Activated CD8-positive, alpha-beta memory T cell treated with anti-CD3 and anti-CD28 coated beads, Interleukin-2, amount 50 U/mL, for 48 hours (primary cell): ENCODE measurements at regions not wholly inside any gene's neighbourhood (a gene's known extent, or its start where the extent isn't known, plus 50 kb on each side); places are given as distances from the start of the nearest gene placed in this dataset.
"Not testable (repeated sequence)": the region's sequence is repeated elsewhere in the genome, so short reads cannot be mapped to it uniquely, and the experiment has no call there.

Experiments used
- DNase-seq: peaks from one replicate; pipeline ENCODE4 v3.0.0-alpha.2; 2020

DNA sequence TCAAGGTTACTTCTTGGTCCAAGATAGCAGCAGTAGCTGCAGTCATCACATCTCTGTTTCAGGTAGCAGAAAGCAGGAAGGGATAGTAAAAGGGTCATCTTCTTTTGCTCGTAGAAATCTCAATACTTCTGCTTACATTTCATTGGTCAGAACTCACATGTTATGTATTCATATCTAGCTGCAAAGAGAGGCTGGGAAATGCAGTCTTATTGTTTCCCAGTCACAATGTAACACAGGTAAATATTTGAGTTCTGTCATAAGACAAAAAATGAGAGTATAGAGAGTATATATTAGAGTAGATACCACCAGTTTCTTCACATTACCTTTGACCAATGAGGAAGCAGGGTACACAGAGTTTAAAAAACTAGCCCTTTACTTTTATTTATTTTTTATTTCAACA is 132.4 kb upstream of the ITGA6 start:
- no peak for DNase-seq

GRCh38 chr2:172295677-172296076 is 131.7 kb upstream of the ITGA6 start:
- no peak for DNase-seq

DNA sequence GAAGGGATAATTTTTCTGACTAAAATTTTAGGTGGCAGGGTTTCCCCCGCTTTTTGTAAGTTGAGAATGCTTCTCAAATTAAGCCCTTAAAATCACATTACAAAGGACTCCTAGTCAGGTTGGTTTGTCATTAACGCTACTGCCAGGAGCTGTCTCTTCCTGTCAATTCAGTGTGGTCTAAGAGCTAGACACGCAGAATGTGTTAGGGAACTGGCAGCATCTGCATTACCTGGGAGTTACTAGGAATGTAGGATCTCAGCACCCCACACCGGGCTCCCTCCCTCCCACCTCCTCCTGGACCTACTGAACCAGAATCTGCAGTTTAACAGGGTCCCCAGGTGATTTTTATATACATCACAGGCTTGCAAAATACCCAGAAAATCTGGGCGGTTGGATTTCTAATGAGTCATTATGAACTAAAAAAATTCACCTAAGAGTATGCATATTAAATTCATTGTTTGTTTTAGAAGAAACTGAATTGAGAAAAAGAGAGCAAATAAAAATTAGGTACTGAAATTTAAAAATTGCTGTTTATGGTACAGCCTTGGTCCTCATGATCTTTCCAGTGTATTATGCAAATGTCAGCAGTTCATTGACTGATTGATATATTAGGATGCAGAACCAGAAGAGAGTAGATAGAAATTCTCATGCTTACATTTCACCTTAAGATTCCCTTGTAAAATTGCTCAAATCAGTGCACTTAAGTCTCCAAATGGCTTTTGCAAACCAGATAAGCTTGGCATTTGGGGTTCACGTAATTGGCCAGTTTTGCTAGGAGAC is 130.9 kb upstream of the ITGA6 start:
- DNase-seq, result no peak

DNA sequence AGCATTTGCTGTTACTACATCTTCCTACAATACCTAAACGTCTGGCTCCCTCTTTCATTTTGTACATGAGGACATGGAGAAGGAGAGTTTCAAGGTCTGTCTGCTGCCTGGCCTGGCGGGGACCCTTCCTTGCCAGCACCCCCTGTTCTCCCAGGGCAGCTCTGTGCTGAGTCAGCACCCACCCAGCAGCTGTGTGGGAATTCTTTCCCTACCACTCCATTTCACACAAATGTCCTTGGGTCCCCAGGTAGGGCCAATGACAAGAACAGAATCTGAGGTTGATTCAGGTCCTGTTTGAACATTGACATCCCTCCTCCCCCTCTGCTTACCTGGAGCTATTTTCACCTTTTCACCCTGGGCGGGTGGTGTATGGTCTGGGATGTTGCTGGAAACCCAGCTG is 129.9 kb upstream of the ITGA6 start:
- no peak for DNase-seq

DNA sequence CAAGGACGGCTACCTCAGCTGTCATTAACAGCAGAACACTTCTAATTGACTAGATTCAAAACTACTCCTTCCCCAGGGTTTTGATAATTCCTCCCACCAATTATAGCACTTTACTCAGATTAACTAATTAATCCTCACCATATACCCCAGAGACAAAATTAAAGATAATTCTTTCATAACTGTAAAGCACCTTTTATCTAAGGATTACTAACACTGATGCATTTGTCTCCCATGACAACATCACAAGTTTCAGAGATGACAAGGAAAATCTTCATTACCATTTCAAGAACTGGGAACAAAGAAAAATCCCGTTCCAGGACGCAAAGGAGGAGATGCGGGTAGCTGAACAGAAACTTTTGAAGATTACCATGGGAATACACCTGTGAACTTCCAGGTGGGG is 129.4 kb upstream of the ITGA6 start:
- no peak for DNase-seq

DNA sequence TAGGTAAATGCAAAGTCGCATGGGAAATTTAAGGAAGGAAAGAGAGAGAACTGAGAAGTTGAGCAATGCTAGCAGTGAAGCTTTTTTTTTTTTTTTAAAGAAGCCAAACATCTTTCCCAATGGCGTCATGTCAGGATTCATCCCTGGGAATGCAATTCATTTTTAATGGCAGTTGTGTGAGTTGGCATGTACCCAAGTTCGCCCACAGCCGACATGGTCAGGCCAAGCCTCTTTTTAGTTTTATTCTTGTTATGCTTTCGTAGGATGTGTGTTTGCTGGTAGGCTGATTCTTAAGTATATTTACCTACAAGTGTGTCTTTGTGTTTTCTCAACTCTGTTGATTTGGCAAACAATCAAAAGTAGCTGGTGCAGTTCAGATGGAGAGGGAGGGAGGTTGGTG is 127.6 kb upstream of the ITGA6 start:
- DNase-seq, result no peak

DNA sequence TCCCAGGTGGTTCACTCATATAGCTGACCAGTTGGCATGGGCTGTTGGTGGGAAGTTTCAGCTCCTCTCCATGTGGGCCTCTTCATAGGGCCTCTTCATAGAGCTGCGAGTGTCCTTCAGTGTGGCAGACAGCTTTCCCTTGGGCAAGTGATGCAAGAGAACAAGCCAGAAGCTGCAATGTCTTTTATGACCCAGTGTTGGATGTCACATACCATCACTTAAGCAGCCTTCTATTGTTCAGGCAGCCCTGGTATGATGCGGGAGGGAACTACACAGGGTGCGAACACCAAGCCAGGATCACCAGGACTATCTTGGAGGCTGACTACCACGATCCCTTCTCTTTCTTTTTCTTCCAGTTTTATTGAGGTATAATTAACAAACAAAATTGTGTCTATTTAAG is 126.5 kb upstream of the ITGA6 start:
- no peak for DNase-seq

DNA sequence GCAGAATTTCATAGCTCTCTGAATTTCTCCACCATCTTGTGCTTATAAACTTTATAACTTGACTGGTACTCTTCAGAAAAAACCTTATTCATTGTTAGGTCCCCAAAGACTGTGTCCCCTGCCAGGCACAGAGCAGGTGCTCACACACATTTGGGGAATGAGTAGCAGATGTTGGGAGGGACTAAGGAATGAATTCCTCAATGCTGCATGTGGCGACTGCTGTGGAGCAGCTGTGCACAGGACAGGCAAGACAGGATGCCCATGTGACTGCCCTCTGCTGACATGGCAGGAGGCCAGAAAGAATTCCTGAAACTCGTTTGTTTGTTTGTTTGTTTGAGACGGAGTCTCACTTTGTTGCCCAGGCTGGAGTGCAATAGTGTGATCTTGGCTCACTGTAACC is 122.3 kb upstream of the ITGA6 start:
- DNase-seq, result no peak

GRCh38 chr2:172307800-172308199 is 119.6 kb upstream of the ITGA6 start:
- DNase-seq, result no peak

- no peak for DNase-seq
These were observed 119.0 kb upstream of the ITGA6 start for GRCh38 chr2:172308253-172308935.

DNA sequence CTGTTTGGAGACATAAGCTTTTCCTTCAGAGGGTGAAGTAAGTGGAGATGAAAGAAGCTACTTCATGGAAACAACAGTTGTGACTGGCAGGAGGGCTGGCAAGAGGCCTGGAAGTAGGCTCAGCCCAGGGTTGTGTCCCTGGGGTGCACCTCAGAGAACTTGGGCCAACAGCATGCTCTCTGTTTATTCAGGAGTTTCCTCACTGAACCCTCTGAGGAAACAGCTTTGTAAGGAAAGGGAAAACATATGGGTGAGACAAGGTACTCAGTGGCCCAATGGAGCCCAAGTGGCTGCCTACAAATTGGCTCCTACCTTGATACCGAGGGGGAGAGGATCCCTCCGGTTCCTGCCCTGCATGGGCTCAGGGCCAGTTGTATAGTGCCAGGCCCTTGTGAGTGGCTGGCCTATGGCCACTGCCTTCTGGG is 115.5 kb upstream of the ITGA6 start:
- no peak for DNase-seq

DNA sequence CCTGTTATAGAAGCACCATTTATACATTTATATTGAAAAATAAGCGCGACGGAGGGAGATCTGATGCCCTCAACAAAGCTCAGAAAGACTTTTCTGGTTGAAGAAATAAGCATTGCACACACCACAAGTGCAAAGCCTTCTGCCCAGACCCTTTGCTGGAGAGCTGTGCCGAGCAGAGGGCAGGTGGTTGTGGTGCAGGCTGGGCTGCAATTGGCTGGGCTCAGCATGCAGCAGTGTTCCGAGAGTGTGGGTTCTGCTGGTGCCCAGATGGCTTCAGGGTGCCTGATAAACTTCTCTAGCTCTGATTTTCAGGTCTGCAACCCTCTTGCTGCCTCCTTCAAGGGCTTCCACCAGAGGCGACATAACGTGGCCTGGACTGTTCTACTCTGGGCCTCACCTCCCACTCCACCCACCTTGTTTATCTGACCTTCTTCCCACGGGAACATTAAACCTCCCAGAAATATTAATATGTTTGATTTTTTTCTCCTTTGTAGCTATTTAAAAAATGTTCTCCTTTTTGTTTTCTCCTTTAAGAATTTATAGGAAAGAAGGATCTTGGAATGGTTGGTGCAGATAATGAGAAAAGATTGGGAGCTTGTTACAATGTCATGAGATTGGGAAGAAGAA is 113.6 kb upstream of the ITGA6 start:
- no peak for DNase-seq

GRCh38 chr2:172315070-172315469 is 112.3 kb upstream of the ITGA6 start:
- DNase-seq, result not testable (repeated sequence)

- DNase-seq, result no peak
These were observed 105.3 kb upstream of the ITGA6 start for GRCh38 chr2:172322049-172322448.

DNA sequence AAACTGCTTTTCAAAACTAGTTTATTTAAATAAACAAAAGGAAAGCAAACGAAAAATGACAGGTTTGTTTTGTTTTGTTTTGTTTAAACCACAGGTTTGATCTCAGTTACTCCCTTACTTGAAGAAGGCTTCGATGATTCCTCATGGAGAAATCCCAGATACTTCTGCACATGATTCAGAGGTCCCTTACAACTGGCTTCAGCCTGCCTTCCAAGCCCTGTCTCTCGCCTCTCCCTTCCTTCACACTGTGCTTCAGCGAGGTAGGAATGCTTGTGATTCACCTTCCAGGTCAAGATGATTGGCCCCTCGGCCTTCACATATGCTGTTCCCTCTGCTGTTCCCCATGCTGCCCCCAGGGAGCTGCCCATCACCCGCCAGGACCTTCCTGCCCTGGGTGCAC is 104.1 kb upstream of the ITGA6 start:
- no peak for DNase-seq

DNA sequence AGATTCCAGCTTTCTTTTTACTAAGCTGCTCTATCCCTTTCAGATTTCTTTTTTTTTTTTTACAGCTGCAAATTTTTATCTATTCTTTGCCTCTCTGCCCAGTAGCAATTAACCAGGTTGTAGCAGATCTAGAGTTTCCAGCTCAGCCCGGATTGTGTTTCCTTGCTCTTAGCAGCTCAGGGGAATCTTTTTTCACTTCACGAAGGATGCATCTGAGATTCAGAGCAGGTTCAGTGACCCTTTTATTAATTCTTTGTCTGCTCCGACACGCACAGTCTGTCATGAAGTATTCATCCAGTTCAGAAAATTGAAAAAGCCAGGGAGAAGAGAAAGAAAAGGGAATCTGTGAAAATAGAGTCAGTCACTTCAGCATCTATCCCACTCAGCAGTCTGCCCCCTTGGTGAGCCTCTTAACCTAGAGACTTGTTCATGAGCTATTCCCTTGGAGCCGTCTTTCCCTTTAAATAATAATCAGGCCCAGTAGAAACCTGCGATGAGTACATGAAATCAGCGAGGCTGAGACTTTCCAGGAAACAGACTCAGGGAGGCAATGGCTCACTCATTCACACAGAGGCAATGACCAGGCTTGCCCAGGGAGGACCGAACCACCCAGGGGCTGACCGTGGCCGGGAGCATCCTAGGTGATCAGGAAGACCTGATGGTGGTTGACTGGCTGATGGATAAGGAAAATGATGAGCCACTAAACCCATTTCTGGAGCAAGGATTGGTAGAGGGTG is 103.4 kb upstream of the ITGA6 start:
- no peak for DNase-seq

DNA sequence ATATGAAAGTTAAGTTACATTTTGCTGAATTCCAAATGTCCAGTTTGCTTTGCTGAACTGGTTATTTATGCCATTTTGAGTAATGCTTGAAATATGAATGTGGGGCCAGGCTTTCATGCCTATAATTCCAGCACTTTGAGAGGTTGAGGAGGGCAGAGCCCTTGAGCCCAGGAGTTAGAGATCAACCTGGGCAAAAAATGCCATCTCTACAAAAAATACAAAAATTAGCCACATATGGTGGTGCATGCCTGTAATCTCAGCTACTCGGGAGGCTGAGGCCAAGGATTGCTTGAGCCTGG is 101.2 kb upstream of the ITGA6 start:
- DNase-seq, result no peak

DNA sequence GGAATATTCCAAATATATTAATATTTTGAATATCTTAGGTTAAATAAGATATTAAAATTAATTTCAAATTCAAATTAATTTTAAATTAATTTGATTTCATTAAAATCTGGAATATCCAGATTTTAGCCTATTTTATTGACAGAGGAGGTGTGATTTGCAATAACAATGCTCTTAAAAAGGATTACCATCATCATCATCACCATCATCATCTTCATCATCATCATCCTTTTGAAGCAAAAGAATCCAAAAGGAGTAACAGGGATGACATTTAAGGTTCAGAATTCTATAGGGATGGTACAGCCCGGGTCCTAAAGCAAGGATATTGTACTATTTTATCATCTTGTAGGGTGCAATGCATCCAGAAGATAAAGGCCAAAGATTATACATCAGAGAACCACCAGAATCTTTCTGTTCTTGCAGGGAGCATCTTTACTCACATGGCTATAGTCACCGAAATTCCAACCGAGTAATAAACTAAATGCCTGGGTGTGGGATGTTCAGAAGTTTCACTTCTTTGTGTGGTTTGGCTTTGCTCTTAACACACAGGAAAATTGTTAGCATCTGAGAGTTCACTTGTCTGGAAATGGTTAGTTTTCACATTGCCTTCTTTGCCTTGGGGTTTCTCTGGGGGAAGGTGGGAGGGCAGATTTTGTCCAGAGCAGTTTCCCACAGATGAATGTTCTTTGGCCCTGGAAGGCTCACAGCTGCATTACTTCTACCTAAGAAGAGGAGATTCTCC is 99.1 kb upstream of the ITGA6 start:
- DNase-seq, result no peak

DNA sequence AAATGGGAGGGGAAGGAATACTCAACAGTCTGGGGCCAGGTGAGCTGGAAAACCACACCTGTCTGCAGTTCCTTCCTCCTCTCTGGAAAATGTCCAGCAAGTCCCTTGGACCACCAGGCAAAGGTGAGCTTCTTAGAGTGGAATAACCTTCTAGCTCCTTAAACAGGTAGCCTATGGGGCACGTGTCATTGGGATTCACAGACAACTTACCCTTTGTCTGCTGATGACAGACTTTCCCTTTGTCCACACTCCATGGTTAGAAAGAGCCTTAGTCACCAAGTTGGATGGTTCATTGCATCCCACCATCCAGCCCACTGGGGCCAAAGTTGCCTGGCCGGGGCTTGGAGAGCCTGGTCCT is 98.0 kb upstream of the ITGA6 start:
- DNase-seq, result no peak

- no peak for DNase-seq
These were observed 97.4 kb upstream of the ITGA6 start for GRCh38 chr2:172329774-172330671.

- DNase-seq, result no peak
These were observed 94.9 kb upstream of the ITGA6 start for GRCh38 chr2:172332507-172332906.
